HepG2 (cell line): ENCODE measurements at regions not wholly inside any gene's neighbourhood (a gene's known extent, or its start where the extent isn't known, plus 50 kb on each side); places are given as distances from the start of the nearest gene placed in this dataset.
"Not testable (repeated sequence)": the region's sequence is repeated elsewhere in the genome, so short reads cannot be mapped to it uniquely, and the experiment has no call there.

Experiments
- ATAC-seq: fragments of 200-7000 bp; cut with Tn5 transposase; 3 replicates; pipeline ENCODE4 v1.9.1; 2020; ENCODE audit warnings: mild to moderate bottlenecking, moderate library complexity
- BruUV-seq: library from RNA; stranded (reverse); fragments of 400-500 nt; replicated peaks from 2 replicates; lab custom pipeline; 2021; lab: Mats Ljungman, UMichigan
- CTCF ChIA-PET: fragments of 300-600 bp; formaldehyde crosslinking; extraction: SDS; loops from one replicate; lab custom pipeline; 2021; ENCODE audit warnings: low total read pairs, inconsistent platforms, low intra/inter-chr PET ratio; lab: Yijun Ruan, JAX
- POLR2A ChIA-PET: fragments of 350-600 bp; sonication (Branson Sonifier 250); formaldehyde crosslinking; loops from one replicate; lab custom pipeline; 2020; ENCODE audit warnings: antibody characterized with exemption, inconsistent platforms; lab: Yijun Ruan, JAX
- DNase-seq: peaks from one replicate; pipeline ENCODE4 v3.0.0-alpha.2; 2015; ENCODE audit warnings: low spot score
- FAIRE-seq: peaks from 3 replicates; lab custom pipeline; 2011; peaks lifted over from hg19 to GRCh38; lab: Jason Lieb, UNC
- H2AFZ ChIP-seq: one replicate; pipeline ENCODE4 v1.6.1; 2011; ENCODE audit warnings: low read length, inconsistent platforms
- H3K27ac ChIP-seq: fragments of 300-600 bp; 3 replicates; pipeline ENCODE4 v1.8.0; 2011; ENCODE audit warnings: mixed run types, mild to moderate bottlenecking, mixed read lengths, low read length, inconsistent platforms; ENCODE audit not compliant: insufficient read depth; ENCODE audit errors: extremely low read length
- H3K27me3 ChIP-seq, 2 experiments: fragments of 200-600 bp in 1 of 2; 2 replicates in 1 of 2; 3 replicates in 1 of 2; pipeline versions ENCODE4 v1.6.0 to v1.8.0; 2011; ENCODE audit warnings: low read length in 2 of 2, mild to moderate bottlenecking in 2 of 2, moderate library complexity in 2 of 2, inconsistent platforms in 1 of 2; ENCODE audit not compliant: insufficient read depth in 2 of 2, control insufficient read depth in 1 of 2
- H3K36me3 ChIP-seq, 2 experiments: fragments of 200-600 bp in 1 of 2; replicated peaks in 1 of 2; 2 replicates in 1 of 2; 3 replicates in 1 of 2; pipeline versions ENCODE4 v1.5.1 to v1.8.0; 2011; ENCODE audit warnings: low read length in 2 of 2, inconsistent platforms in 1 of 2; ENCODE audit not compliant: insufficient read depth in 2 of 2, control insufficient read depth in 1 of 2
- H3K4me1 ChIP-seq: 2 replicates; pipeline ENCODE4 v1.5.1; 2012; ENCODE audit warnings: low read length, inconsistent platforms; ENCODE audit not compliant: insufficient read depth
- H3K4me2 ChIP-seq: 2 replicates; pipeline ENCODE4 v1.6.0; 2011; ENCODE audit warnings: low read depth, low read length, inconsistent platforms
- H3K4me3 ChIP-seq, 3 experiments: fragments of 200-600 bp in 1 of 3; sonication (generic), shearing (Covaris generic) in 1 of 3; replicated peaks in 1 of 3; 2 replicates each; pipeline ENCODE4 v1.5.1; 2011 to 2016; ENCODE audit warnings: low read length in 3 of 3, inconsistent platforms in 2 of 3, low read depth in 2 of 3, mild to moderate bottlenecking in 2 of 3, control low read depth in 1 of 3, mixed read lengths in 1 of 3; ENCODE audit not compliant: insufficient read depth in 1 of 3
- H3K79me2 ChIP-seq: one replicate; pipeline ENCODE4 v1.6.1; 2011; ENCODE audit warnings: low read length, inconsistent platforms; ENCODE audit not compliant: insufficient read depth
- H3K9ac ChIP-seq: 2 replicates; pipeline ENCODE4 v1.6.0; 2011; ENCODE audit warnings: mild to moderate bottlenecking, low read depth, low read length, inconsistent platforms; ENCODE audit not compliant: insufficient read depth
- H3K9me3 ChIP-seq: 2 replicates; pipeline ENCODE4 v1.5.1; 2012; ENCODE audit warnings: mild to moderate bottlenecking, low read length
- H4K20me1 ChIP-seq: 2 replicates; pipeline ENCODE4 v1.6.0; 2011; ENCODE audit warnings: inconsistent platforms, mild to moderate bottlenecking, low read length, moderate library complexity; ENCODE audit not compliant: insufficient read depth
- HOXA7 ChIP-seq: sonication (generic); formaldehyde crosslinking; IDR thresholded peaks from 2 replicates; pipeline ENCODE4 v1.8.1; 2022; ENCODE audit warnings: mild to moderate bottlenecking, missing genetic modification reagents, moderate library complexity
- MAFF ChIP-seq: IDR thresholded peaks from 2 replicates; pipeline ENCODE4 v1.6.1; 2011; ENCODE audit warnings: low read depth, low read length, improper control_type of control experiment
- MAFK ChIP-seq, 2 experiments: IDR thresholded peaks in 1 of 2; conservative IDR thresholded peaks in 1 of 2; 2 replicates each; pipeline ENCODE4 v1.6.1; 2011; ENCODE audit warnings: improper control_type of control experiment in 2 of 2, low read length in 2 of 2
- RFX5 ChIP-seq: IDR thresholded peaks from 2 replicates; pipeline ENCODE4 v1.6.1; 2011; ENCODE audit warnings: low read depth, low read length, improper control_type of control experiment
- TGIF2 ChIP-seq: IDR thresholded peaks from 2 replicates; pipeline ENCODE4 v1.6.1; 2016; ENCODE audit warnings: control low read depth, missing compliant biosample characterization
- ZNF138 ChIP-seq: sonication (generic); formaldehyde crosslinking; IDR thresholded peaks from 2 replicates; pipeline ENCODE4 v1.5.0; 2020; ENCODE audit warnings: mild to moderate bottlenecking, low read depth, missing genetic modification reagents
- ZNF281 ChIP-seq: sonication (generic); formaldehyde crosslinking; IDR thresholded peaks from 2 replicates; pipeline ENCODE4 v1.4.0; 2020; ENCODE audit warnings: missing genetic modification reagents, borderline replicate concordance
- ZNF350 ChIP-seq: sonication (generic); formaldehyde crosslinking; IDR thresholded peaks from 2 replicates; pipeline ENCODE4 v1.4.0; 2020; ENCODE audit warnings: mild to moderate bottlenecking, low read depth, missing genetic modification reagents, borderline replicate concordance
- WGBS: methylation state at CpG from one replicate; pipeline ENCODE4 v1.1.6; 2017; ENCODE audit warnings: low lambda C conversion rate; 5-methylcytosine and 5-hydroxymethylcytosine counted together
- in situ Hi-C: cut with HindIII; loops from 2 replicates; pipeline ENCODE4 v1.10.0; 2017; ENCODE audit warnings: low pct_unique_long_range_greater_than_20kb; ENCODE audit not compliant: extremely low pct_ligation_motif_present
- intact Hi-C: fragments of 100-400 bp; cut with micrococcal nuclease; formaldehyde crosslinking; loops from one replicate; pipeline ENCODE4 v1.10.0; 2022; ENCODE audit not compliant: unreplicated experiment

GRCh38 chr1:172793823-172794222 lies 134.9 kb downstream of the FASLG start:
- Histone ChIP-seq H3K4me3 (no peak overlapping the region), H3K27ac (no peak overlapping the region), H4K20me1 (no peaks in the 10 kb centered on the region), H3K79me2 (no peaks in the 10 kb centered on the region), H3K4me2 (no peak overlapping the region), H3K4me1 (no peaks in the 10 kb centered on the region), H3K36me3 (no peaks in the 10 kb centered on the region), H2AFZ (no peak overlapping the region)
- in situ Hi-C loops (no loop called here), intact Hi-C loops (loop anchor here (2.0 kb wide), 1 partner anchor 73 kb away; no protein-coding TSS in a partner anchor)
- POLR2A ChIA-PET, result no interaction called here
- WGBS, result 20% methylated on average over 3 of the region's 3 CpGs
- no peak for DNase-seq
- no TSS peak for BruUV-seq
- no peak for TF ChIP-seq ZNF138 (CRISPR knock-in tag)
- TF ChIP-seq MAFF, result 0 out of 2 replicates have a peak, but pooled peaks have one; percentile 37
- no peak for TF ChIP-seq ZNF281 (CRISPR knock-in tag)
- TF ChIP-seq MAFK (conservative IDR thresholded peaks at IDR 0.05 in 1 of 2, IDR thresholded peaks at IDR 0.05 in 1 of 2; ENCODE audit: low read length in 2 of 2), result peak; percentile 37 to 58; a peak in 1 of 4 replicates
- no peak for TF ChIP-seq TGIF2 (CRISPR knock-in tag)
- TF ChIP-seq HOXA7 (CRISPR knock-in tag), result no peak
- TF ChIP-seq, all 625 proteins: peak for 2
- no peaks in the 10 kb centered on the region for H3K27me3 ChIP-seq
- H3K9me3 ChIP-seq, result no peaks in the 10 kb centered on the region
- no peak overlapping the region for H3K9ac ChIP-seq
- CTCF ChIA-PET, result no interaction called here
- ATAC-seq (no peak), FAIRE-seq (no peak)

- ATAC-seq (no peak), DNase-seq (no peak), FAIRE-seq (no peak)
- Histone ChIP-seq H3K9me3 (no peaks in the 10 kb centered on the region), H3K79me2 (no peaks in the 10 kb centered on the region), H3K4me3 (no peak overlapping the region), H3K27ac (no peak overlapping the region), H3K36me3 (no peaks in the 10 kb centered on the region), H3K9ac (no peak overlapping the region), H4K20me1 (no peaks in the 10 kb centered on the region), H3K4me1 (no peaks in the 10 kb centered on the region), H3K4me2 (no peak overlapping the region), H3K27me3 (no peaks in the 10 kb centered on the region), H2AFZ (no peak overlapping the region)
- intact Hi-C loops (no loop called here), in situ Hi-C loops (no loop called here)
- BruUV-seq, result no TSS peak
- CTCF ChIA-PET, result no interaction called here
- 0% methylated on average over 4 of the region's 4 CpGs for WGBS
- TF ChIP-seq ZNF350 (no peak), RFX5 (peak; percentile 95)
- POLR2A ChIA-PET, result no interaction called here
These were observed 136.8 kb downstream of the FASLG start for GRCh38 chr1:172795741-172796140.

- H3K4me2 ChIP-seq, DNase-seq, H3K4me1 ChIP-seq, H3K9ac ChIP-seq, ATAC-seq, H3K27me3 ChIP-seq, BruUV-seq, intact Hi-C loops, in situ Hi-C loops, H3K9me3 ChIP-seq, H3K79me2 ChIP-seq, H3K36me3 ChIP-seq, H4K20me1 ChIP-seq, H3K27ac ChIP-seq, H2AFZ ChIP-seq, CTCF ChIA-PET, FAIRE-seq, H3K4me3 ChIP-seq, POLR2A ChIA-PET: not testable (repeated sequence)
- WGBS, result 31% methylated on average over 3 of the region's 9 CpGs
These were observed 140.9 kb downstream of the FASLG start for GRCh38 chr1:172799804-172800203.
